Prostate gland (tissue), 2 donors: ENCODE measurements at regions not wholly inside any gene's neighbourhood (a gene's known extent, or its start where the extent isn't known, plus 50 kb on each side); places are given as distances from the start of the nearest gene placed in this dataset.
A peak's percentile ranks its signal among the peaks of the same experiment; 100 is the strongest.
"Not testable (repeated sequence)": the region's sequence is repeated elsewhere in the genome, so short reads cannot be mapped to it uniquely, and the experiment has no call there.

Source experiments
- DNase-seq: peaks from one replicate; pipeline ENCODE4 v3.0.0-alpha.2; 2019; ENCODE audit warnings: low spot score
- H3K27ac ChIP-seq, 2 donors: fragments of 200-600 bp; sonication (generic); 2 replicates each; pipeline ENCODE4 v1.5.1; 2017 to 2019
- H3K27me3 ChIP-seq: fragments of 200-600 bp; sonication (generic); replicated peaks from 2 replicates; pipeline ENCODE4 v1.5.1; 2019; ENCODE audit not compliant: insufficient read depth
- H3K36me3 ChIP-seq, 2 donors: fragments of 200-600 bp; sonication (generic); 1 replicate in 1 of 2; 2 replicates in 1 of 2; pipeline versions ENCODE4 v1.5.1 to v1.8.1; 2017 to 2019
- H3K4me1 ChIP-seq: fragments of 200-600 bp; sonication (generic); replicated peaks from 2 replicates; pipeline ENCODE4 v1.5.1; 2019
- H3K4me3 ChIP-seq, 2 donors: fragments of 200-600 bp; sonication (generic); 2 replicates each; pipeline ENCODE4 v1.5.1; 2017 to 2019
- H3K9me3 ChIP-seq: fragments of 200-600 bp; sonication (generic); 2 replicates; pipeline ENCODE4 v1.5.1; 2017
- CTCF ChIP-seq, 4 experiments: fragments of 200-600 bp in 2 of 4; fragments of 450-650 bp in 2 of 4; sonication (generic) in 2 of 4; IDR thresholded peaks; 1 replicate in 3 of 4; 2 replicates in 1 of 4; pipeline ENCODE4 v1.5.1; 2016 to 2019; ENCODE audit warnings: antibody characterized with exemption in 4 of 4, mild to moderate bottlenecking in 2 of 4, moderate library complexity in 2 of 4
- POLR2A ChIP-seq: fragments of 450-650 bp; IDR thresholded peaks from one replicate; pipeline ENCODE4 v1.6.1; 2016; ENCODE audit warnings: antibody characterized with exemption, mild to moderate bottlenecking
- POLR2AphosphoS5 ChIP-seq: sonication (generic); formaldehyde crosslinking; IDR thresholded peaks from one replicate; pipeline ENCODE4 v1.6.1; 2017; ENCODE audit warnings: antibody characterized with exemption
- WGBS: methylation state at CpG from one replicate; pipeline ENCODE4 v1.1.5; 2018; 5-methylcytosine and 5-hydroxymethylcytosine counted together
- intact Hi-C: fragments of 100-400 bp; cut with DNase I; formaldehyde crosslinking; loops from one replicate; pipeline ENCODE4 v1.14.2; 2022

- no peak overlapping the region for H3K4me3 ChIP-seq
- DNase-seq, result no peak
- no peaks in the 10 kb centered on the region for H3K36me3 ChIP-seq
- TF ChIP-seq CTCF (IDR thresholded peaks at IDR 0.05) (no peak), POLR2A (no peak), POLR2AphosphoS5 (no peak)
- no peak overlapping the region for H3K27ac ChIP-seq
- WGBS, result 81% methylated on average over 4 of the region's 4 CpGs
- H3K4me1 ChIP-seq, result no peaks in the 10 kb centered on the region
- intact Hi-C loops, result no loop called here
- no peaks in the 10 kb centered on the region for H3K9me3 ChIP-seq
- no peaks in the 10 kb centered on the region for H3K27me3 ChIP-seq
These were observed 146.2 kb upstream of the NEDD9 start for GRCh38 chr6:11378639-11379038.

GRCh38 chr6:11374036-11375010, 141.9 kb upstream of the NEDD9 start:
- Histone ChIP-seq H3K36me3 (no peaks in the 10 kb centered on the region), H3K27me3 (no peaks in the 10 kb centered on the region), H3K9me3 (no peaks in the 10 kb centered on the region), H3K27ac (no peak overlapping the region), H3K4me3 (no peak overlapping the region), H3K4me1 (no peaks in the 10 kb centered on the region)
- DNase-seq, result no peak
- 95% methylated on average over 4 of the region's 4 CpGs for WGBS
- intact Hi-C loops, result loop anchor here (5.0 kb wide), 1 partner anchor 58 kb away; no protein-coding TSS in a partner anchor
- TF ChIP-seq POLR2AphosphoS5 (no peak), CTCF (IDR thresholded peaks at IDR 0.05) (no peak), POLR2A (no peak)

GRCh38 chr6:11373208-11373607, 140.7 kb upstream of the NEDD9 start:
- Histone ChIP-seq H3K36me3 (no peaks in the 10 kb centered on the region), H3K9me3 (no peaks in the 10 kb centered on the region), H3K4me3 (no peak overlapping the region), H3K4me1 (no peaks in the 10 kb centered on the region), H3K27ac (no peak overlapping the region), H3K27me3 (no peaks in the 10 kb centered on the region)
- intact Hi-C loops, result loop anchor here (5.0 kb wide), 1 partner anchor 59 kb away; no protein-coding TSS in a partner anchor
- TF ChIP-seq POLR2AphosphoS5 (no peak), POLR2A (no peak), CTCF (IDR thresholded peaks at IDR 0.05) (no peak)
- 93% methylated on average over 1 of the region's 1 CpG for WGBS
- DNase-seq, result no peak

- not testable (repeated sequence) for H3K9me3 ChIP-seq, H3K27me3 ChIP-seq, H3K27ac ChIP-seq, DNase-seq, H3K4me3 ChIP-seq, H3K36me3 ChIP-seq, H3K4me1 ChIP-seq
- intact Hi-C loops, result loop anchor here (5.0 kb wide), 1 partner anchor 60 kb away; no protein-coding TSS in a partner anchor
These were observed 139.8 kb upstream of the NEDD9 start for GRCh38 chr6:11372186-11372790.

- DNase-seq, result no peak
- peak overlapping the region in 1 of 2 donors; percentile 7 for H3K27ac ChIP-seq
These were observed 137.9 kb upstream of the NEDD9 start for GRCh38 chr6:11370191-11371018.

More at GRCh38 chr6:11370191-11371018, 137.9 kb upstream of the NEDD9 start:
- H3K9me3 ChIP-seq, result no peaks in the 10 kb centered on the region
- H3K4me3 ChIP-seq, result no peak overlapping the region
- no peaks in the 10 kb centered on the region for H3K36me3 ChIP-seq
- no peaks in the 10 kb centered on the region for H3K4me1 ChIP-seq
- TF ChIP-seq POLR2AphosphoS5 (no peak), CTCF (IDR thresholded peaks at IDR 0.05) (no peak), POLR2A (no peak)
- intact Hi-C loops, result loop anchor here (5.0 kb wide), 1 partner anchor 62 kb away; no protein-coding TSS in a partner anchor
- WGBS, result 82% methylated on average over 24 of the region's 24 CpGs
- H3K27me3 ChIP-seq, result no peaks in the 10 kb centered on the region
